H4 (cell line): ENCODE measurements at regions not wholly inside any gene's neighbourhood (a gene's known extent, or its start where the extent isn't known, plus 50 kb on each side); places are given as distances from the start of the nearest gene placed in this dataset.
"Not testable (repeated sequence)": the region's sequence is repeated elsewhere in the genome, so short reads cannot be mapped to it uniquely, and the experiment has no call there.

Source experiments
- DNase-seq: peaks from one replicate; pipeline ENCODE4 v3.0.0-alpha.2; 2015; ENCODE audit warnings: low spot score

DNA sequence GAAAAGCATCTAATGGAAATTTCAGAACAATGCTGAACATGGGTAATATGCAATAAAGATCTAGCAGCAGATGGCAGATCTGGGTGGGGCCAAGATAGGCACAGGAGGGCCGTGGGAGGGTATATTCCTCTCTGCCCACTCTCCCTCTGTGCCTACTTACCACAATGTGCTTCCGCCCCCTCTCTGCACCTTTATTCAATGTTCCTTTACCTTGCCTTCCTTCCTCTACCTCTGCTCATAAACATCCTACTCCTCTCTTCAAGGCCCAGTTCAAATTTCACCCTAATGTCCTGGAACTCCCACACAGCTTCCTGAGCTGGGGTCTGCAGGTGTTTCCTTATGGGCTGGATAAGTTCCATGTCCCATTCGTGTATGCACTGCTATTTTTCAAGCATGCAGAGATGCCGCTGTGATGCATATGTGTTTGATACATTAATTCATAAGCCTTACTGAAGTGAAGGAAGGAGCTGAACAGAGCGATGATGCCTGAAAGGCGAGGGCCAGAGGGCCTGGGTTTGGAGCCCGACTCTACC, 65.6 kb upstream of the EDEM3 start:
- DNase-seq, result no peak

DNA sequence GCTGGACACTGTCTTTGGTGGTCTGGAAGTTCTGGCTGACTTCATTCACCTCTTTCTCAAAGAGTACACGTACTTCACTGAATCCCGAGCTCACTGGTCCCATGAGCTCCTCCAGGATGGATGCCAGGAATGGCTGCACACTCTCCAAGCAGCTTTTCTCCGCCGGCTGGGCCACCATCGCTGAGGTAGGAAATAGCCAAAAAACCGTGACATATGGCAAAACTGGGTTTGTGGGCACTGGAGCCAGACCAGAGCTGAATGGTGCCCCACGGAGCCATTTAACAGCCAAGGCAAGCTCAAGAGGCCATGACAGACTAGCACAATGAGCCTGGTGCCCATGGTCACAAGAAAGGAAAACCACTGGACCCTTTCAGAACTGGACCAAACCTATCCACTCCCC, 64.0 kb upstream of the EDEM3 start:
- DNase-seq, result no peak

DNA sequence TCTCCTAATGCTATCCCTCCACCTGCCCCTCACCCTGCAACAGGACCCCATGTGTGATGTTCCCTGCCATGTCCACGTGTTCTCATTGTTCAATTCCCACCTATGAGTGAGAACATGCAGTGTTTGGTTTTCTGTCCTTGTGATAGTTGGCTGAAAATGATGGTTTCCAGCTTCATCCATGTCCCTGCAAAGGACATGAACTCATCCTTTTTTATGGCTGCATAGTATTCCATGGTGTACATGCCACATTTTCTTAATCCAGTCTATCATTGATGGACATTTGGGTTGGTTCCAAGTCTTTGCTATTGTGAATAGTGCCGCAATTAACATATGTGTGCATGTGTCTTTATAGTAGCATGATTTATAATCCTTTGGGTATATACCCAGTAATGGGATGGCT, 62.3 kb upstream of the EDEM3 start:
- DNase-seq, result not testable (repeated sequence)

DNA sequence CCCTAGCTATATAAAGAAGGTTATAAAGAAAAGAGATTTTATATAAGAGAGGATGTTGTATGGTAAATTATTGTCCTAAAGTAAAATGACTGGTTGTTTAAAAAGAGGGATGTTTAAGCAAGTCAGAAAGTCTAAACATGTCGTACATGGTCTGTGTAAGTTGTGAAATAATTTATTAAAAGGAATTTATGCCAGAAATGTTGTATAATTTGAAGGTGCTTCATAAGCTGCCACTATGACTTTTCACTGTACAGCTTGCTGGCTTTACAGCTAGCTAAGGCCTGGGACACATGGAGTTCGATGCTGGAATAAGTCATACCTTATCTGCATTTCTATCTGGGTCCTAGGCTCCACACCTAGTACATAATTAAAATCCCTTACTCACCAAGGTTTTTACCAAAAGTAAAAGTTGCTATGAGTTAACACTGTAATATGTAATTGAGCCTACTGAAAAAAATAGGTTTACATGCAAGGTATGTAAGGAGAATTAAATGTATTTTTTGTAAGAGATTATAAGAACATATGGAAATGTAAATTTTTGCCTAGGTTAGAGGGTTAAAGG, 59.0 kb upstream of the EDEM3 start:
- no peak for DNase-seq

DNA sequence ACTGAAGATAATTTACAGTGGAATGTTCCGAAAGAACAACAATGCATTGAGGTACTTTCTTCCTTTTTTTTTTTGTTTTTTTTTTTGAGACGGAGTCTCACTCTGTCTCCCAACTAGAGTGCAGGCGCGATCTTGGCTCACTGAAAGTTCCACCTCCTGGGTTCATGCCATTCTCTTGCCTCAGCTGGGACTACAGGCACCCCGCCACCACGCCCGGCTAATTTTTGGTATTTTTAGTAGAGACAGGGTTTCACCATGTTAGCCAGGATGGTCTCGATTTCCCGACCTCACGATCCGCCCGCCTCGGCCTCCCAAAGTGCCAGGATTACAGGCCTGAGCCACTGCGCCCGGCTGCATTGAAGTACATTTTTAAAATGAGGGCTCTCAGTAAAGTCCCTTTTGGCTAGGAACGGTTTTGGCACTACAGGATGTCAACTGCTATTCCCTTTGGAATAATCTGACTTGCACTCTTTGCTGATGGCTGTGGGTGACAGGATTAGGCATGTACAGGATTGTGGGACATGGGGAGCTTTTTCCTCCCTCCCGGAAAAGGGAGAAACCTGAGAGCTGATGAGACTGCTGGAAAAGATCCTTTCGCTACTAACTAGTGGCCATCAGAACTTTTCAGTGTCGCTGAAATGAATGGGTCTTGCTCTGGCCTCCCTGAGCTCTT, 56.9 kb upstream of the EDEM3 start:
- no peak for DNase-seq

DNA sequence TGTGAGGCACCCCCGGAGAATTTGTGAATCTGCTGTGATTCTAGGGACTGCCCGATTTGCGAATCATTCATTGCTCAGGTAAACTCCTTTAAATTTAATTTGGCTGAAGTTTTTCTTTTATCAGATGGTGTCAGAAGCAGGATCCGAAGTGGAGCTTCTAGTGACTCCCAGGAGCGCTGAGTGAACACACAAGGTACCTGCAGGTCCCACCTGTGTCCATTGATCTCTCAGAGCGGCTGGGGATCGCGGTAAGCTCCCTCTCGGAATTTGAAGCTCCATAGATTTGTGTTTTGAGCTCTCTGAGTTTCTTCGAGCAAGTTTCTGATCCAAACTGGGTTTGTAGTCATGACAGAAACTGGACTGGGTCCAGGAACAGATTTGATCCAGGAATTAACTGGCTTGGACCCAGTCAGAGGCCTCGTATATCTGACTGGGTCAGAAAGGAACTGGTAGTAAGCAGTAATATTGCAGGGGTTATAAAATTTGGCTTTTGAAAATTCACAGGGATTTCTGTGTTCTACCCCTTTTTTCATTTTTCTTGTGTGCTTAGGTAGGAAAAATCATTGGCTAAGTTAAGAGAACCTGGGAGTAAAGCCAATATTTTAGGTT, 56.2 kb upstream of the EDEM3 start:
- no peak for DNase-seq

DNA sequence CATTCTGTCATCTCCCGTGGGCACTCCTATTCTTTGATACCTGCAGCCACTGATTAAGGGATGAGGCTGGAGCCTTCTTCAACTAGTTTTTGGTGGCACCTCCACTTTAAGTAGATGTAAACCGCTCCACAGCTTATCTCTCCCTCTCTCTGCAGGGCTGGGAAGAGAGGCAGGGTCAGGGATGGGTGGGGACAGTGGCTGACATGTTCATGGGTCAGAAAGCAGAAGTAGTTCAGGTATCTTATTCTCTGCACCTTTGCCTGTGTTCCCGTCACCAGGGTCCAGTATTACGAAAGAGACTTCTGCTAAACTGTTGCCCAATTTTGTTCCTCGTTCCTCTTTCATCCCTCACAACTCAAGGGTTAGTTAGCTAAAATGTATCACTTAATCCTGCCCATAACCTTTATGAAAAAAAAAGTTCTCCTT, 51.7 kb upstream of the EDEM3 start:
- no peak for DNase-seq

DNA sequence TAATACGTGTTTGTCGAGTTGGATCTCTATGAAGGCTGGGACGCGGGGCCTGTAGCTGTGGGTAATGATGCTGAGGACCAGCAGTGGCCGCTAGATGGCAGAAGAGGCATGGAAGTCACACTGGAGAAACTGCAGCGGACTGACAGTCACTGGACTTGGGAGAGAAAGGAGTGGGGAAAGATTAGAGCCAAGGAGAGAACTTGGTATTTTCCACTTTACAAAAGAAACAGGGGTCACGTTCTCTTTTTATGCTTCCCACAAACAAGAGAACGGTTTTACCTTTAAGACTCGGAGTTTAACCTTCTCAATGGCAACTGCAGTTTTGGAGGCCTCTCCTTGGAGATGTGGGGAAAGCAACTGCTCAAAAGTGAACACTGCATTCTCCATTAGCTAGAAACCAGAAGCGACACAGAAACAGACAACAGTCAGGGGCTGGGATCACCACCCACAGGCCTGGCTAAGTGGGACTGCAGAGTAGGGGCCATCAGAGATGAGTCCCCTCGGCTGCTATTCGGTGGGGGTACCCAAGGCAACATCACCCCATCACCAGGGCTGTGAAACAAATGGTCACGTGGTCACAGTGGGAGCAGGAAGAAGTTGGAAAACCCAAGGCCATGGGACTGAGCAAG, 51.1 kb upstream of the EDEM3 start:
- DNase-seq, result peak; percentile 76
